Thoracic aorta (tissue), 2 donors: ENCODE measurements at regions not wholly inside any gene's neighbourhood (a gene's known extent, or its start where the extent isn't known, plus 50 kb on each side); places are given as distances from the start of the nearest gene placed in this dataset.

Experiments used
- ATAC-seq: fragments of 150-250 bp; one replicate; pipeline ENCODE4 v1.8.0; 2017; ENCODE audit warnings: low read depth; ENCODE audit not compliant: insufficient number of reproducible peaks, low FRiP score
- DNase-seq: peaks from one replicate; pipeline ENCODE4 v3.0.0-alpha.2; 2020; ENCODE audit warnings: low spot score
- H3K27ac ChIP-seq, 2 donors: fragments of 200-600 bp; sonication (generic); 1 replicate in 1 of 2; 2 replicates in 1 of 2; pipeline ENCODE4 v1.5.1; 2016; ENCODE audit warnings: mild to moderate bottlenecking in 2 of 2, moderate library complexity in 2 of 2
- H3K27me3 ChIP-seq: fragments of 200-600 bp; sonication (generic); replicated peaks from 2 replicates; pipeline ENCODE4 v1.6.0; 2016; ENCODE audit warnings: mild to moderate bottlenecking; ENCODE audit not compliant: insufficient read depth
- H3K36me3 ChIP-seq: fragments of 200-600 bp; sonication (generic); one replicate; pipeline ENCODE4 v1.5.1; 2016
- H3K4me1 ChIP-seq, 2 donors: fragments of 200-600 bp; sonication (generic); 1 replicate in 1 of 2; 2 replicates in 1 of 2; pipeline versions ENCODE4 v1.5.1 to v1.6.0; 2016; ENCODE audit warnings: low read depth in 2 of 2, mild to moderate bottlenecking in 1 of 2; ENCODE audit not compliant: control insufficient read depth in 1 of 2
- H3K4me3 ChIP-seq: fragments of 200-600 bp; sonication (generic); 2 replicates; pipeline ENCODE4 v1.5.1; 2016; ENCODE audit warnings: mild to moderate bottlenecking
- H3K9me3 ChIP-seq: fragments of 200-600 bp; sonication (generic); 2 replicates; pipeline ENCODE4 v1.5.1; 2016
- CTCF ChIP-seq: fragments of 200-600 bp; sonication (generic); IDR thresholded peaks from one replicate; pipeline ENCODE4 v1.5.1; 2019; ENCODE audit warnings: antibody characterized with exemption

DNA sequence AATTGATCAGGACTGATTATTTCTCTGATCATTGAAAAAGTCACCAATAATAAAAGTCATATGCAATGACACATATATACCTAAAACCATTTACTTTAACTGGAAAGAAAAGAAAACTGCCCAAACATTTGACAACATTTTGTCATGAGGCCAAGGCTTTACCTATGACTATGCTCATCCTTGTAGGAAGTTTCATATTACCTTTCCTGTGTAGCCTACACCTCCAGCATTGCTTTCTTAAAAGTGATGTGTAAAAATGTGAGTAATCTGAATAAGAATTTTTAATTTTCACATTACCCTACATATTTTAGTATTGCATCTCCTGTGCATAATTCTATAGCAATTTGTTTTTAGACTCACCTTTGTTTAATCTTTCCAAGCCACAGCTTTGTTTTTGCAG is 419.8 kb upstream of the FIGN start:
- DNase-seq: no peak
- Histone ChIP-seq H3K36me3 (no peaks in the 10 kb centered on the region), H3K9me3 (no peaks in the 10 kb centered on the region), H3K27me3 (no peaks in the 10 kb centered on the region), H3K4me3 (no peak overlapping the region), H3K4me1 (peaks cover 0 to 5% of the 10 kb centered on the region in 2 donors), H3K27ac (no peak overlapping the region)
- TF ChIP-seq CTCF: no peak
- no peak for ATAC-seq

GRCh38 chr2:164151522-164151921 is 415.7 kb upstream of the FIGN start:
- no peak for TF ChIP-seq CTCF
- peaks cover 0 to 5% of the 10 kb centered on the region in 2 donors for H3K4me1 ChIP-seq
- no peak for ATAC-seq
- no peaks in the 10 kb centered on the region for H3K9me3 ChIP-seq
- no peaks in the 10 kb centered on the region for H3K27me3 ChIP-seq
- no peak for DNase-seq
- no peak overlapping the region for H3K27ac ChIP-seq
- H3K36me3 ChIP-seq: no peaks in the 10 kb centered on the region
- no peak overlapping the region for H3K4me3 ChIP-seq

DNA sequence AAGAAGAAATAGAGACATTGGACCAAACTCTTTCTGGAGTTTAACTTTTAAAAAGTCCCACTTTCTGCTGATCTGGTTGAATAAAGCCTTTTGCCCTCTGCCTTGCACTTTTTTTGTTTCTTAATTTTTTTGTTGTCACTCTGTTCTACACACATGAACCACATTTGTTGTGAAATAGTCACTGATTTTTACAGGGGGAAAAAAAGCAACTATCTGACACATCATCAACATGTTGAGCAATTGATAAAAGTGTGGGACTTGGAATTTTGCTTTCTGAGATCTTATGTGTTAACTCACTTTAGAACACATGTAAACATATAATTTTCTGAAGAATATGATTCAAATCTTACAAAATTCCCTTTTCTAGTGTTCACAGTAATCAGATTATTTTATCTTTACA is 414.8 kb upstream of the FIGN start:
- no peak for DNase-seq
- H3K27me3 ChIP-seq: no peaks in the 10 kb centered on the region
- TF ChIP-seq CTCF: no peak
- H3K36me3 ChIP-seq: no peaks in the 10 kb centered on the region
- H3K4me3 ChIP-seq: no peak overlapping the region
- no peak for ATAC-seq
- H3K4me1 ChIP-seq: peaks cover 0 to 5% of the 10 kb centered on the region in 2 donors
- no peaks in the 10 kb centered on the region for H3K9me3 ChIP-seq
- H3K27ac ChIP-seq: no peak overlapping the region

GRCh38 chr2:164146441-164146840 is 410.6 kb upstream of the FIGN start:
- H3K27me3 ChIP-seq: no peaks in the 10 kb centered on the region
- H3K4me1 ChIP-seq: no peaks in the 10 kb centered on the region
- no peak for TF ChIP-seq CTCF
- no peaks in the 10 kb centered on the region for H3K36me3 ChIP-seq
- H3K9me3 ChIP-seq: no peaks in the 10 kb centered on the region
- ATAC-seq (no peak), DNase-seq (no peak)
- H3K27ac ChIP-seq: no peak overlapping the region
- H3K4me3 ChIP-seq: no peak overlapping the region

DNA sequence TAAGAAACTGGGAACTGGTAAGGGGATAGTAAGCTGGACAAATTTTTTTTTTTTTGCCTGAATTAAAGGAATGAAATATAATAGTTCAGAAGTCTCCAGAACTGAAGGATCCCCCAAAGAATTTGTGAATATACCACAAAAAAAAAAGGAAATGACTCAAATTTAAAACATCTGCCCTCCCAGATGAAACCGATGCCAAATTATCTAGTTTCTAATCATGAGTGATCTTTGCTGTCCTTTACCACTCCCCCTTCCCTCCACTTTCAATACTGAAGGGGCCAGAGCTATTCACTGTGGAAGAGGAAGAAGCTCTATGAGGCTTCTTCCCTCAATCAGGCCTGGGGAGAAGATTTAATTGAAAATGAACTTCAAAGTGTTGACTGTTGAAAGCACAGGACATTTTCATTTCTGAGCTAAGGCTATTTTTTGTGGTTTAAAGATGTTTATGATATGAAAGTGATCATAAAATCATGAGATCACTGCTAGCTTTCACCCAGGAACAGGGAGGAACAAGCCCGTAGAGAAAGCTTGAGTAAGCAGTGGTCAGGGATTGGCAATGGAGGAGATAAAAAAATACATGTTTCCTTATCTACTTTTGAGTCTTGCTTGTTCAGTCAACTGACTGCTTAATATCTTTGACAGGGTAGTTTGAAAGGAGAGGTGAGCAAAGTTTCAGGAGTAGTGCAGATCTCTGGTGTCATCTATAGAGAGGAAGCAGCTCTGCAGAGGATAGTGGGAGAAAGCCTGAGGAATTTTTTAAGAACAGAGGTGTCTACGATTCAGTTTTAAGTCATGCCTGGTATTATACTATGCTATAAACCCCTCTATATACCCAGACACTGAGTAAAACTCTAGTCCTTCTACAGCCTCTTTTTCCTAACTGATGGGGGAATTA is 409.5 kb upstream of the FIGN start:
- no peaks in the 10 kb centered on the region for H3K4me1 ChIP-seq
- no peaks in the 10 kb centered on the region for H3K27me3 ChIP-seq
- no peak for TF ChIP-seq CTCF
- H3K9me3 ChIP-seq: no peaks in the 10 kb centered on the region
- DNase-seq: no peak
- H3K27ac ChIP-seq: no peak overlapping the region
- H3K36me3 ChIP-seq: no peaks in the 10 kb centered on the region
- H3K4me3 ChIP-seq: no peak overlapping the region
- no peak for ATAC-seq
